BE2C (cell line): ENCODE measurements at regions not wholly inside any gene's neighbourhood (a gene's known extent, or its start where the extent isn't known, plus 50 kb on each side); places are given as distances from the start of the nearest gene placed in this dataset.
A peak's percentile ranks its signal among the peaks of the same experiment; 100 is the strongest.

ENCODE experiments used
- DNase-seq: peaks from one replicate; pipeline ENCODE4 v3.0.0-alpha.2; 2020
- H3K27me3 ChIP-seq: fragments of 250-450 bp; sonication (Bioruptor Pico); 2 replicates; pipeline ENCODE4 v1.5.1; 2020; ENCODE audit warnings: mild to moderate bottlenecking
- H3K36me3 ChIP-seq: fragments of 250-450 bp; sonication (Bioruptor Pico); 2 replicates; pipeline ENCODE4 v1.5.1; 2020; ENCODE audit warnings: mild to moderate bottlenecking
- H3K4me1 ChIP-seq: fragments of 250-450 bp; sonication (Bioruptor Pico); 2 replicates; pipeline ENCODE4 v1.5.1; 2020
- H3K4me3 ChIP-seq: 2 replicates; pipeline ENCODE4 v1.5.1; 2011; ENCODE audit warnings: low read depth, low read length
- H3K9me3 ChIP-seq: fragments of 250-450 bp; sonication (Bioruptor Pico); 2 replicates; pipeline ENCODE4 v1.5.1; 2020
- TF ChIP-seq, protein P1 (sequence below): IDR thresholded peaks from 2 replicates; pipeline ENCODE4 v1.5.1; 2012; ENCODE audit warnings: mild to moderate bottlenecking, low read depth, low read length

DNA sequence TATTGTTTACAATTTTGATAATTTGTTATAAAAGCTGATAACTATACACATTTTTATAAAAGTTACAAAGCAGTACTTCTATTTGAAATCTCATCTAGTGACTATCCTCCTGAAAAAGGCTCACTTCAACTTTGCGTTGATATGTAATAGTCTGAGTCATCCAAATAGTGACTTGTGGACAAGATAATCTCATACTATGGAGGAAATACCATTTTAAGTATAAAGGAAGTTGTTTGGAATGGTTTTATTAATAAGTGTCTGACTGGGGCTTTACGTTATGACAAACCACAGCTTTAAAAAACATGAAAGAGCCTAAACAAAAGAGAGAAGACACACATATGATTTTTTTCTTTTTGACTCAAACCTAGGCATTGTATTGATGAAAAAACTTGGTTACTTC lies 272.3 kb upstream of the COL3A1 start:
- Histone ChIP-seq H3K36me3 (no peaks in the 10 kb centered on the region), H3K4me1 (no peaks in the 10 kb centered on the region), H3K9me3 (no peaks in the 10 kb centered on the region), H3K27me3 (no peaks in the 10 kb centered on the region), H3K4me3 (no peak overlapping the region)
- no peak for DNase-seq
- TF ChIP-seq, protein P1, sequence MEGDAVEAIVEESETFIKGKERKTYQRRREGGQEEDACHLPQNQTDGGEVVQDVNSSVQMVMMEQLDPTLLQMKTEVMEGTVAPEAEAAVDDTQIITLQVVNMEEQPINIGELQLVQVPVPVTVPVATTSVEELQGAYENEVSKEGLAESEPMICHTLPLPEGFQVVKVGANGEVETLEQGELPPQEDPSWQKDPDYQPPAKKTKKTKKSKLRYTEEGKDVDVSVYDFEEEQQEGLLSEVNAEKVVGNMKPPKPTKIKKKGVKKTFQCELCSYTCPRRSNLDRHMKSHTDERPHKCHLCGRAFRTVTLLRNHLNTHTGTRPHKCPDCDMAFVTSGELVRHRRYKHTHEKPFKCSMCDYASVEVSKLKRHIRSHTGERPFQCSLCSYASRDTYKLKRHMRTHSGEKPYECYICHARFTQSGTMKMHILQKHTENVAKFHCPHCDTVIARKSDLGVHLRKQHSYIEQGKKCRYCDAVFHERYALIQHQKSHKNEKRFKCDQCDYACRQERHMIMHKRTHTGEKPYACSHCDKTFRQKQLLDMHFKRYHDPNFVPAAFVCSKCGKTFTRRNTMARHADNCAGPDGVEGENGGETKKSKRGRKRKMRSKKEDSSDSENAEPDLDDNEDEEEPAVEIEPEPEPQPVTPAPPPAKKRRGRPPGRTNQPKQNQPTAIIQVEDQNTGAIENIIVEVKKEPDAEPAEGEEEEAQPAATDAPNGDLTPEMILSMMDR = no peak

DNA sequence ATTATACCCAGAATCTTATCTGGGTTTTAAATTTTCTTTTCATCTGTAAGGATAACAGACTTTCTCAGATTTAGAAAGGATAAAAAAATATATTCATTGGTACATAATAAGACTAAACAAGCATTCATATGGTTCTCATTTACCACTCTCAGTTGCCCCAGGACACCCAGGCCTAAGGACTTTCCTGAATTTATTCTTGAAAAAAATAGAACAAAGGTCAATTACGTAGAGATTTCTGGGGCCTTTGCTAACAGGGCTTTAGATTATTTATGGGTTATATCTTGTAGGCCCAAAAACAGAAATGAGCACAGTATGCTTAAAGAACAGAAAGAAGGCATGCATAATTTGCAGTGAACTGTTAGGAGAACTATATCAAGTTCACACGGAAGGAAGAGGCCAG lies 269.0 kb upstream of the COL3A1 start:
- H3K36me3 ChIP-seq = no peaks in the 10 kb centered on the region

DNA sequence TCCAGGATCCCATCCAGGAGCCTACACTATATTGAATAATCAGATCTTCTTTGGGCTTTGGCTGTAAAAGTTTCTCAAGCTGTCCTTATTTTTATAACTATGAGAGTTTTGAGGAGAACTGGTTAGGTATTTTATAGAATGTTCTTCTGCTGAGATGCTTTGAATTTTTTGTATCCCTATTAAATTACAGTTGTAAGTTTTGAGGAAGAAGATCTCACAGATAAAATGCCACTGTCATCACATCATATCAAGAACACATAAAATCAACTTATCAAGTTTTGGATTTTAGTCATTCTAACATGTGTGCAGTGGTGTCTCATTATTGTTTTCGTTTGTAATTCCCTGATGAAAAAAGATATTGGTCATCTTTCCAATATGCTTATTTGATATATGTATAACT lies 260.2 kb upstream of the COL3A1 start:
- no peak overlapping the region for H3K4me3 ChIP-seq
- no peaks in the 10 kb centered on the region for H3K9me3 ChIP-seq
- TF ChIP-seq, protein P1 = no peak
- no peak for DNase-seq
- H3K36me3 ChIP-seq = no peaks in the 10 kb centered on the region
- H3K4me1 ChIP-seq = no peaks in the 10 kb centered on the region
- H3K27me3 ChIP-seq = no peaks in the 10 kb centered on the region

More for the DNA sequence above, 269.0 kb upstream of the COL3A1 start:
- H3K4me3 ChIP-seq = no peak overlapping the region
- TF ChIP-seq, protein P1 = no peak
- no peaks in the 10 kb centered on the region for H3K4me1 ChIP-seq
- no peaks in the 10 kb centered on the region for H3K9me3 ChIP-seq
- no peaks in the 10 kb centered on the region for H3K27me3 ChIP-seq
- no peak for DNase-seq

DNA sequence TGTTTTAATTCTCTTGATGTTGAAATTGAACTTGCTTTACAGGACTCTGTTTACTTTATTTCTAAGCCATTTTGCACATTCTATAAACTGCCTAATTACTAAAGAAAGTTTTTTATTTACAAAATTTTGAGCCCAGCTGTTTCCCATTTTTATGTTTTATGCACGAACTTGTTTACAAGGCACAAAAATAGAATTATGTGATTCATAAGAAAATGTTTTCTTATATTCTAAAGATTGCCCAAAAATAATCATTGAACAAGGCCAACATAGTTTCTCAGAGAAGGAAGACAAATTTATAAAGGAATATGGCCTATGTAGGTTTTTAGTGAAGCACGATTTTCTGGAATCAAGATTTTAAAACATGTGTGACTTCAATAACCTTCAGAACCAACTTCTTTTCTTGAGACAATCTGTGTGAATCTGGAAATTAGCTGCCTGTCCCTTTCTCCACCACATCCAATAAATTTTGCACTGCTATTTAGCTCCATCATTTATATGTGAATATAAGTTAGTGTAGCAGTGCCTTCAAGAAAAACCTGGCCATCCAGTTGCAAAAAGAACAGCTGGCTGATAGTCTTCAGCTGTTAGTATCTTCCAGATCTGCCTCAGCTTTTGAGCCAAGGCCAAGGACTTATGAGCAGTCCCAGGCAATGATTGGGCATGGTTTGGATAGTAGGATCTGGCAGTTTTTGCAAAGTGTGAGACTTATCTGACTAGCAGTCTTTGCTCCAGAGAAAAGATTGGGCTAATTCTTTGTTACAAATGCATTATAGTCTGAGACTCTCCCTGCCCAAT lies 253.2 kb upstream of the COL3A1 start:
- TF ChIP-seq, protein P1 = no peak
- no peaks in the 10 kb centered on the region; the same call in 1 of the 2 replicates for H3K4me1 ChIP-seq
- H3K36me3 ChIP-seq = no peaks in the 10 kb centered on the region
- peak; percentile 2 for DNase-seq
- H3K9me3 ChIP-seq = no peaks in the 10 kb centered on the region
- H3K27me3 ChIP-seq = no peaks in the 10 kb centered on the region
- no peak overlapping the region for H3K4me3 ChIP-seq

DNA sequence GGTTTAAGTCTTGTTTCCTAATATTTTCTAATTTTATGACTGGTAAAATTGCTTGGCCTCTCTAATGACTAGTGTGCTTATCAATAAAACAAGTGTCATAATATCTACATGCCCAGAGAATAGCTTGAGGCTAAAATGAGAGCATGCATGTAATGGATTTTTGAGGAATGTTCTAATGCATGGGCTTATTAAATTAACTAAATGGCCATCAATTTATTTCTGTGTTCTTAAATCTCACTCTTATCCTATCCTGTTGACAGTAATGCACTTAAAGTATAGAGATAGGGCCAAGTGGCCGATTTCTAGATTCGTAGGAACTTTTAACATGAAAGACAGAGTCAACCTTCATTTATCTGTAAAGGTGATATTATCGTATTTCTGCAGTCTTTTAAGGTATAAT lies 252.4 kb upstream of the COL3A1 start:
- Histone ChIP-seq H3K9me3 (no peaks in the 10 kb centered on the region), H3K36me3 (no peaks in the 10 kb centered on the region), H3K4me1 (no peaks in the 10 kb centered on the region; the same call in 1 of the 2 replicates), H3K27me3 (no peaks in the 10 kb centered on the region), H3K4me3 (no peak overlapping the region)
- no peak for DNase-seq
- TF ChIP-seq, protein P1 = no peak

DNA sequence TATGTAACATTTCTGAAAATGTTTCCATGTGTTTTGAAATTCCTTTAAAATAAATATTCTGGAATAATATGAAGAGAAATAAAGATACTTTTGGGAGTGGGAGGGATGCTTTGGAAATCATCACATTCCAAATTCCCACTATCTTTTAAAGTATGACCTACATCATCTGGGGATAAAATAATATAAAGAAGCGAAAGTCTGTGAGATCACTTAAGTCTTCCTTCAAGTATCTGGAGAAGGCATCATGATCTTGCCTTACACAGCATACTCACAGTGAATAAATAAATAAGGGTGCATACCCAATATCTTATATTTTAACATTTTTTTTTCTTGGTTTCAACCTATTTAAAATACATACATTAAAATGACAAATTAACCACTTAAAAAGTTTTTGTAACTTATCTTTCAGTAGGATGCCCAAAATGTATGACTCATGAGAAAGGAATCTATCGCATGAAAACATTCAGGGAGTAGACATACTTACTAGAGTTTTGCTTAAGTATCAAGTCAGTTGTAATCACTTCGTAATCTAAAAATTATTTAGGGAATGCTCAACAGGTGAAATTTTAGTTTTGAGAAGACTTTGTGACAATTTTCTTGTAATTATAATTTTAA lies 248.3 kb upstream of the COL3A1 start:
- DNase-seq = no peak
- no peaks in the 10 kb centered on the region; the same call in 1 of the 2 replicates for H3K4me1 ChIP-seq

More for the DNA sequence above, 248.3 kb upstream of the COL3A1 start:
- H3K27me3 ChIP-seq = no peaks in the 10 kb centered on the region
- TF ChIP-seq, protein P1 = no peak
- no peaks in the 10 kb centered on the region for H3K36me3 ChIP-seq
- H3K9me3 ChIP-seq = no peaks in the 10 kb centered on the region
- H3K4me3 ChIP-seq = no peak overlapping the region
